Calu3 (cell line): ENCODE measurements at regions not wholly inside any gene's neighbourhood (a gene's known extent, or its start where the extent isn't known, plus 50 kb on each side); places are given as distances from the start of the nearest gene placed in this dataset.

Source experiments
- BruUV-seq: library from RNA; stranded (reverse); fragments of 400-500 nt; replicated peaks from 2 replicates; lab custom pipeline; 2021; lab: Mats Ljungman, UMichigan
- CTCF ChIA-PET: fragments of 300-600 bp; sonication (Branson Sonifier 250); formaldehyde crosslinking; loops from one replicate; lab custom pipeline; 2022; ENCODE audit warnings: antibody characterized with exemption; lab: Charles Lee
- DNase-seq: peaks from one replicate; pipeline ENCODE4 v3.0.0; 2022
- H3K27ac Mint-ChIP-seq: one replicate; pipeline ENCODE4 v1.8.0; 2022; ENCODE audit warnings: mixed read lengths; ENCODE audit not compliant: unreplicated experiment
- H3K27me3 Mint-ChIP-seq: one replicate; pipeline ENCODE4 v1.8.0; 2022; ENCODE audit warnings: mixed read lengths; ENCODE audit not compliant: unreplicated experiment
- H3K36me3 Mint-ChIP-seq: one replicate; pipeline ENCODE4 v1.8.0; 2022; ENCODE audit warnings: mild to moderate bottlenecking, moderate library complexity, mixed read lengths; ENCODE audit not compliant: insufficient read depth, unreplicated experiment
- H3K4me1 Mint-ChIP-seq: one replicate; pipeline ENCODE4 v1.8.0; 2022; ENCODE audit warnings: mild to moderate bottlenecking, low read depth, mixed read lengths; ENCODE audit not compliant: unreplicated experiment
- H3K4me3 Mint-ChIP-seq: one replicate; pipeline ENCODE4 v1.8.0; 2022; ENCODE audit warnings: mild to moderate bottlenecking, low read depth, moderate library complexity, mixed read lengths; ENCODE audit not compliant: unreplicated experiment
- H3K9me3 Mint-ChIP-seq: one replicate; pipeline ENCODE4 v1.8.0; 2022; ENCODE audit warnings: low read depth, mixed read lengths; ENCODE audit not compliant: unreplicated experiment
- CTCF ChIP-seq: fragments of 200-600 bp; IDR thresholded peaks from one replicate; pipeline ENCODE4 v1.8.0; 2022; ENCODE audit warnings: antibody characterized with exemption; ENCODE audit not compliant: unreplicated experiment
- intact Hi-C: fragments of 100-400 bp; cut with micrococcal nuclease; formaldehyde crosslinking; loops from one replicate; pipeline ENCODE4 v1.10.0; 2022; ENCODE audit not compliant: unreplicated experiment

GRCh38 chr2:18500333-18500732 lies 60.1 kb downstream of the RDH14 start:
- BruUV-seq: no TSS peak
- no peak overlapping the region for H3K27ac Mint-ChIP-seq
- peaks cover 53% of the 10 kb centered on the region for H3K27me3 Mint-ChIP-seq
- H3K4me1 Mint-ChIP-seq: no peaks in the 10 kb centered on the region
- no peak for TF ChIP-seq CTCF
- peaks cover 2% of the 10 kb centered on the region for H3K9me3 Mint-ChIP-seq
- H3K4me3 Mint-ChIP-seq: no peak overlapping the region
- CTCF ChIA-PET: no interaction called here
- intact Hi-C loops: no loop called here
- no peaks in the 10 kb centered on the region for H3K36me3 Mint-ChIP-seq
- DNase-seq: no peak

- Mint-ChIP-seq H3K27ac (no peak overlapping the region), H3K9me3 (peaks cover 2% of the 10 kb centered on the region), H3K4me1 (no peaks in the 10 kb centered on the region), H3K27me3 (peaks cover 65% of the 10 kb centered on the region), H3K36me3 (no peaks in the 10 kb centered on the region), H3K4me3 (no peak overlapping the region)
- CTCF ChIA-PET: interaction anchor here (0.6 kb wide), 1 partner anchor 31 kb away, joined by 3 read pairs; no protein-coding TSS in a partner anchor
- no peak for DNase-seq
- intact Hi-C loops: no loop called here
- no TSS peak for BruUV-seq
- no peak for TF ChIP-seq CTCF
These were observed 61.9 kb downstream of the RDH14 start for GRCh38 chr2:18498531-18498930.

GRCh38 chr2:18496516-18496915 lies 63.9 kb downstream of the RDH14 start:
- intact Hi-C loops: no loop called here
- BruUV-seq: no TSS peak
- CTCF ChIA-PET: no interaction called here

GRCh38 chr2:18495058-18495457 lies 65.4 kb downstream of the RDH14 start:
- DNase-seq: no peak
- Mint-ChIP-seq H3K36me3 (no peaks in the 10 kb centered on the region), H3K9me3 (peaks cover 2% of the 10 kb centered on the region), H3K4me3 (no peak overlapping the region), H3K27me3 (peaks cover 63% of the 10 kb centered on the region), H3K4me1 (no peaks in the 10 kb centered on the region), H3K27ac (no peak overlapping the region)
- intact Hi-C loops: no loop called here
- BruUV-seq: no TSS peak
- no peak for TF ChIP-seq CTCF
- CTCF ChIA-PET: no interaction called here

More at GRCh38 chr2:18496516-18496915, 63.9 kb downstream of the RDH14 start:
- no peak for DNase-seq
- Mint-ChIP-seq H3K27ac (no peak overlapping the region), H3K36me3 (no peaks in the 10 kb centered on the region), H3K9me3 (peaks cover 2% of the 10 kb centered on the region), H3K27me3 (peaks cover 57% of the 10 kb centered on the region), H3K4me3 (no peak overlapping the region), H3K4me1 (no peaks in the 10 kb centered on the region)
- no peak for TF ChIP-seq CTCF
